ENCODE measurements at regions not wholly inside any gene's neighbourhood (a gene's known extent, or its start where the extent isn't known, plus 50 kb on each side); places are given as distances from the start of the nearest gene placed in this dataset.

DNA sequence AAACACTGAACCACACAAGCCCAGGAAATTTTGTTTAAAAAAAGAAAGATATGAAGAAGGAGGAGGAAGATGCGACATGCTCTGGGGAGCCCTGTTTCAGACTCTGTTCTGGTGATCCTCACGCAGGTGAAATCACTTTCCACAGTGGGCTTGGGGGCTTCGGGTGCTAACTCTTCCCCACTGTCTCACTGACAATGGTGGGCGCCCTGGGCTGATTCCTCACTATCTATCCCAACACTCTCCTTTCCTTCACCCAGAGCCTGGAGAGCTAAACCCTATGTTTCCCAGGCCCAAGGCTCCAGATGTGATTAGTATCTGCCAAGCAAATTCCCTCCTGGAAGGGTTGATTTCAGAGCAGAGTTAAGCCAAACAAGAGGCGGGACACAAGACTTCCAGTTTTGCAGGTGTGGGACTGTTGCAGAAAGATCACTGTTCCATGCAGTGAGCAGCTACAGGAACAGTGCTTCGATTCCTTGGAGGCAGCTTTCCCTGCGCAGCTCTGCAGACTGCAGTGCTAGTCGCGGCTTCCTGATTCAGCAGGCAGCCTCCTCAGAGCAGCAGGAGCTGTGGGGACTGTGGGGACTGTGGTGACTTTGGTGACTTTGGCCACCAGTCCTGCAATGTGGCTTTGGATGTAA is 168.3 kb downstream of the RHOU start:
- DNase-seq (ENCODE audit: low spot score) = no peak
- peaks cover 4% of the 10 kb centered on the region for H3K27me3 Mint-ChIP-seq (ENCODE audit: unreplicated experiment)
- H3K9me3 Mint-ChIP-seq (ENCODE audit: unreplicated experiment) = no peaks in the 10 kb centered on the region
- no peak overlapping the region for H3K27ac Mint-ChIP-seq (ENCODE audit: unreplicated experiment)
- TF ChIP-seq, protein P1, sequence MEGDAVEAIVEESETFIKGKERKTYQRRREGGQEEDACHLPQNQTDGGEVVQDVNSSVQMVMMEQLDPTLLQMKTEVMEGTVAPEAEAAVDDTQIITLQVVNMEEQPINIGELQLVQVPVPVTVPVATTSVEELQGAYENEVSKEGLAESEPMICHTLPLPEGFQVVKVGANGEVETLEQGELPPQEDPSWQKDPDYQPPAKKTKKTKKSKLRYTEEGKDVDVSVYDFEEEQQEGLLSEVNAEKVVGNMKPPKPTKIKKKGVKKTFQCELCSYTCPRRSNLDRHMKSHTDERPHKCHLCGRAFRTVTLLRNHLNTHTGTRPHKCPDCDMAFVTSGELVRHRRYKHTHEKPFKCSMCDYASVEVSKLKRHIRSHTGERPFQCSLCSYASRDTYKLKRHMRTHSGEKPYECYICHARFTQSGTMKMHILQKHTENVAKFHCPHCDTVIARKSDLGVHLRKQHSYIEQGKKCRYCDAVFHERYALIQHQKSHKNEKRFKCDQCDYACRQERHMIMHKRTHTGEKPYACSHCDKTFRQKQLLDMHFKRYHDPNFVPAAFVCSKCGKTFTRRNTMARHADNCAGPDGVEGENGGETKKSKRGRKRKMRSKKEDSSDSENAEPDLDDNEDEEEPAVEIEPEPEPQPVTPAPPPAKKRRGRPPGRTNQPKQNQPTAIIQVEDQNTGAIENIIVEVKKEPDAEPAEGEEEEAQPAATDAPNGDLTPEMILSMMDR (IDR thresholded peaks at IDR 0.05; ENCODE audit: unreplicated experiment) = no peak
- no peak overlapping the region for H3K4me3 Mint-ChIP-seq (ENCODE audit: unreplicated experiment)
- no peaks in the 10 kb centered on the region for H3K36me3 Mint-ChIP-seq (ENCODE audit: low read depth, unreplicated experiment)
- H3K4me1 Mint-ChIP-seq (ENCODE audit: unreplicated experiment) = no peaks in the 10 kb centered on the region

- Mint-ChIP-seq H3K4me3 (ENCODE audit: unreplicated experiment) (no peak overlapping the region), H3K36me3 (ENCODE audit: low read depth, unreplicated experiment) (no peaks in the 10 kb centered on the region), H3K27me3 (ENCODE audit: unreplicated experiment) (peaks cover 4% of the 10 kb centered on the region), H3K27ac (ENCODE audit: unreplicated experiment) (no peak overlapping the region), H3K9me3 (ENCODE audit: unreplicated experiment) (no peaks in the 10 kb centered on the region), H3K4me1 (ENCODE audit: unreplicated experiment) (no peaks in the 10 kb centered on the region)
- TF ChIP-seq, protein P1 (IDR thresholded peaks at IDR 0.05; ENCODE audit: unreplicated experiment) = no peak
- DNase-seq (ENCODE audit: low spot score) = no peak
Measured at GRCh38 chr1:228904222-228904621, 168.9 kb downstream of the RHOU start.

DNA sequence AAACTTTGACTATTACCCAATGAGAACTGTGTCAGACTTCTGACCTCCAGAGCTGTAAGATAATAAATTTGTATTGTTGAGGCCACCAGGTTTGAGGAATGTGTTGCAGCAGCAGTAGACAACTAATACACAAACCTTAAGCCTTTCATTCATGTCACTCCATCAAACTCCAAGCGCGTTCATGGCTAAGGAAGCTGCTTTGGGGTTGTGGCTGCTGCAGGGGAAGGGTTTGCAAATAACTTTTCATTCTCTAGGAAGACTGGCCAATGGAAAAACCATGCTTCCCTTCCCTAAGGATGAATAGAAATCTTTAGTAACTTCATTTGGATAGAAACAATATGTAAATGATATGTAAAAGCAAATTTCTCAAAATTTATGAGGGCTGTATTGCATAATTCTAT is 170.4 kb downstream of the RHOU start:
- TF ChIP-seq, protein P1 (IDR thresholded peaks at IDR 0.05; ENCODE audit: unreplicated experiment) = no peak
- Mint-ChIP-seq H3K27ac (ENCODE audit: unreplicated experiment) (no peak overlapping the region), H3K36me3 (ENCODE audit: low read depth, unreplicated experiment) (no peaks in the 10 kb centered on the region), H3K27me3 (ENCODE audit: unreplicated experiment) (peaks cover 1% of the 10 kb centered on the region), H3K4me3 (ENCODE audit: unreplicated experiment) (no peak overlapping the region), H3K4me1 (ENCODE audit: unreplicated experiment) (no peaks in the 10 kb centered on the region), H3K9me3 (ENCODE audit: unreplicated experiment) (no peaks in the 10 kb centered on the region)
- no peak for DNase-seq (ENCODE audit: low spot score)

DNA sequence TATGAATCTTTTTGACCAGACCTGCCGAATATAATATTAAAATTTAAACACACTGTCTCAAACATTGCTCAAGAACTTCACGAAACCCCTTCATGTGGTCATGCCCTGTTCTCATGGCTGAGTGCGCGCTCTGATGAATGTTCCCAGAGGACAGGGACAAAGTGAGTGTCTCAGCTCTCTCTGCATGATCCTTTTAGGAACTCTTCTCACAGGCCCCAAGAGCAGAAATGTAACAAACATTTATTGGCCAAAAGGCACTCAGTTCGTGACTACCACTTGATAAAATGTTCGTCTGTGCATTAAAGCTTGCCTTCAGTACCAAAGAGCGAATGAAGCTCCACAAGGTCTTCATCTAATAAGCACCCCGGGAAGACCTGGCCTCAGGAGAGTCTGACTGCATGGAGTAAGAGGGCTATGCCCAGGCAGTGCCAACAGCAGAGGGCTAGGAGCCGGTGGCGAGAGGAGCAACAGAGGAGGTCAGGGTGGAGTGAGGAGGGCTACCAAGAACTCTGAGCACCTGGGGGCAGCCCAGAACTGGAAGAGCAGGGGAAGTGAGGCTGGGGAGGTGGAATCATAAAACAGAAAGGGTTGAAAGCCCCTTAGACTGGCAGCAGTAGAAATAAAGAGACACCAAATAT is 171.1 kb downstream of the RHOU start:
- H3K27ac Mint-ChIP-seq (ENCODE audit: unreplicated experiment) = no peak overlapping the region
- peaks cover 1% of the 10 kb centered on the region for H3K27me3 Mint-ChIP-seq (ENCODE audit: unreplicated experiment)
- DNase-seq (ENCODE audit: low spot score) = no peak
- TF ChIP-seq, protein P1 (IDR thresholded peaks at IDR 0.05; ENCODE audit: unreplicated experiment) = no peak
- no peak overlapping the region for H3K4me3 Mint-ChIP-seq (ENCODE audit: unreplicated experiment)
- no peaks in the 10 kb centered on the region for H3K9me3 Mint-ChIP-seq (ENCODE audit: unreplicated experiment)
- H3K4me1 Mint-ChIP-seq (ENCODE audit: unreplicated experiment) = peaks cover 2% of the 10 kb centered on the region
- no peaks in the 10 kb centered on the region for H3K36me3 Mint-ChIP-seq (ENCODE audit: low read depth, unreplicated experiment)

Data from endothelial cell (in vitro differentiated cells).